GM12878 (cell line): ENCODE measurements at regions not wholly inside any gene's neighbourhood (a gene's known extent, or its start where the extent isn't known, plus 50 kb on each side); places are given as distances from the start of the nearest gene placed in this dataset.

ENCODE experiments used
- ATAC-seq: fragments of 200-7000 bp; cut with Tn5 transposase; 3 replicates; pipeline ENCODE4 v1.9.1; 2020; ENCODE audit warnings: mild to moderate bottlenecking, moderate library complexity
- BruUV-seq: library from RNA; stranded (reverse); fragments of 400-500 nt; replicated peaks from 2 replicates; lab custom pipeline; 2021; lab: Mats Ljungman, UMichigan
- CTCF ChIA-PET: fragments of 300-600 bp; sonication (Branson Sonifier 250); formaldehyde crosslinking; extraction: SDS; loops from one replicate; lab custom pipeline; 2021; ENCODE audit warnings: inconsistent platforms; lab: Yijun Ruan, JAX
- POLR2A ChIA-PET: fragments of 350-600 bp; formaldehyde crosslinking; extraction: SDS; loops from one replicate; lab custom pipeline; 2021; ENCODE audit warnings: inconsistent platforms; lab: Charles Lee
- RAD21 ChIA-PET: fragments of 300-600 bp; sonication (Branson Sonifier 250); formaldehyde crosslinking; loops from one replicate; lab custom pipeline; 2023; ENCODE audit warnings: antibody characterized with exemption; ENCODE audit not compliant: unreplicated experiment; lab: Charles Lee
- SMC1A ChIA-PET: fragments of 300-600 bp; sonication (Branson Sonifier 250); formaldehyde crosslinking; loops from one replicate; lab custom pipeline; 2023; ENCODE audit not compliant: unreplicated experiment, uncharacterized antibody; lab: Charles Lee
- DNase-seq: peaks from one replicate; pipeline ENCODE4 v3.0.0-alpha.2; 2011; ENCODE audit warnings: low read depth, low spot score
- FAIRE-seq: peaks from 3 replicates; lab custom pipeline; 2011; peaks lifted over from hg19 to GRCh38; lab: Jason Lieb, UNC
- H2AFZ ChIP-seq: 2 replicates; pipeline ENCODE4 v1.6.0; 2011; ENCODE audit warnings: low read depth, low read length, control low read depth; ENCODE audit not compliant: control insufficient read depth
- H3K27ac ChIP-seq: 2 replicates; pipeline ENCODE4 v1.5.1; 2011; ENCODE audit warnings: control low read depth; ENCODE audit not compliant: control insufficient read depth, insufficient read depth
- H3K27me3 ChIP-seq, 2 experiments: replicated peaks in 1 of 2; 2 replicates each; pipeline versions ENCODE4 v1.6.0 to v1.6.1; 2011; ENCODE audit warnings: low read length in 1 of 2; ENCODE audit not compliant: control insufficient read depth in 2 of 2, insufficient read depth in 2 of 2
- H3K36me3 ChIP-seq, 2 experiments: 2 replicates each; pipeline ENCODE4 v1.5.1; 2011; ENCODE audit warnings: low read length in 1 of 2; ENCODE audit not compliant: control insufficient read depth in 2 of 2, insufficient read depth in 2 of 2
- H3K4me1 ChIP-seq: 2 replicates; pipeline ENCODE4 v1.6.1; 2011; ENCODE audit warnings: mild to moderate bottlenecking, low read length, moderate library complexity, mixed read lengths; ENCODE audit not compliant: control insufficient read depth, insufficient read depth
- H3K4me2 ChIP-seq: 2 replicates; pipeline ENCODE4 v1.6.0; 2011; ENCODE audit warnings: control low read depth; ENCODE audit not compliant: control insufficient read depth, insufficient read depth
- H3K4me3 ChIP-seq: fragments of 200-600 bp; sonication (generic); 2 replicates; pipeline ENCODE4 v1.5.1; 2016
- H3K79me2 ChIP-seq: 2 replicates; pipeline ENCODE4 v1.6.0; 2011; ENCODE audit warnings: low read length; ENCODE audit not compliant: control insufficient read depth, insufficient read depth
- H3K9ac ChIP-seq: 2 replicates; pipeline ENCODE4 v1.8.0; 2011; ENCODE audit warnings: low read length, control low read depth, mixed read lengths; ENCODE audit not compliant: control insufficient read depth, insufficient read depth
- H3K9me3 ChIP-seq: replicated peaks from 3 replicates; pipeline ENCODE4 v1.5.1; 2011; ENCODE audit warnings: mild to moderate bottlenecking, low read length; ENCODE audit not compliant: control insufficient read depth, insufficient read depth
- H4K20me1 ChIP-seq: 2 replicates; pipeline ENCODE4 v1.6.0; 2011; ENCODE audit not compliant: control insufficient read depth, insufficient read depth
- BRCA1 ChIP-seq: IDR thresholded peaks from 2 replicates; pipeline ENCODE4 v1.6.1; 2011; ENCODE audit warnings: low read depth, low read length, improper control_type of control experiment
- CBX3 ChIP-seq: fragments of 200-600 bp; sonication (generic); IDR thresholded peaks from 2 replicates; pipeline ENCODE4 v1.6.1; 2016; ENCODE audit warnings: low read depth, borderline replicate concordance
- EGR1 ChIP-seq, 2 experiments: IDR thresholded peaks; 1 replicate in 1 of 2; 2 replicates in 1 of 2; pipeline ENCODE4 v1.6.1; 2011 to 2012; ENCODE audit warnings: low read depth in 2 of 2, low read length in 2 of 2, borderline replicate concordance in 1 of 2, mild to moderate bottlenecking in 1 of 2, moderate library complexity in 1 of 2
- ESRRA ChIP-seq: IDR thresholded peaks from 2 replicates; pipeline ENCODE4 v1.6.1; 2012; ENCODE audit warnings: mild to moderate bottlenecking, low read length, improper control_type of control experiment
- EZH2 ChIP-seq: IDR thresholded peaks from 2 replicates; pipeline ENCODE4 v1.6.1; 2012; ENCODE audit warnings: low read depth, mild to moderate bottlenecking, control low read depth, inconsistent platforms, low read length, borderline replicate concordance; ENCODE audit not compliant: control insufficient read depth
- JUND ChIP-seq: IDR thresholded peaks from 2 replicates; pipeline ENCODE4 v1.6.1; 2012; ENCODE audit warnings: low read depth, mild to moderate bottlenecking, low read length, improper control_type of control experiment, moderate library complexity
- RAD51 ChIP-seq: fragments of 450-650 bp; IDR thresholded peaks from 2 replicates; pipeline ENCODE4 v1.6.1; 2016; ENCODE audit warnings: moderate library complexity, mild to moderate bottlenecking, inconsistent platforms
- SREBF2 ChIP-seq: IDR thresholded peaks from 2 replicates; pipeline ENCODE4 v1.6.1; 2012; ENCODE audit warnings: mild to moderate bottlenecking, low read length
- SRF ChIP-seq, 2 experiments: IDR thresholded peaks; 2 replicates each; pipeline ENCODE4 v1.6.1; 2011; ENCODE audit warnings: low read depth in 2 of 2, low read length in 2 of 2, mild to moderate bottlenecking in 1 of 2, moderate library complexity in 1 of 2
- ZZZ3 ChIP-seq: IDR thresholded peaks from 2 replicates; pipeline ENCODE4 v1.6.1; 2011; ENCODE audit warnings: low read depth; ENCODE audit not compliant: control insufficient read depth, insufficient read length
- WGBS: methylation state at CpG from one replicate; pipeline ENCODE4 v1.1.6; 2016; ENCODE audit warnings: low lambda C conversion rate; ENCODE audit not compliant: insufficient replicate concordance, insufficient coverage; ENCODE audit errors: missing lambda C conversion rate; 5-methylcytosine and 5-hydroxymethylcytosine counted together
- in situ Hi-C: fragments of 300-500 bp; cut with MboI; formaldehyde crosslinking; loops from 9 replicates; pipeline ENCODE4 v1.14.3; 2018; ENCODE audit warnings: mixed read lengths
- intact Hi-C: fragments of 100-400 bp; cut with micrococcal nuclease; formaldehyde crosslinking; loops from one replicate; pipeline ENCODE4 v1.14.2; 2022; ENCODE audit not compliant: unreplicated experiment
- TF ChIP-seq, protein P1 (sequence below): fragments of 150-350 bp; IDR thresholded peaks from 2 replicates; pipeline ENCODE4 v1.6.1; 2014; ENCODE audit warnings: mild to moderate bottlenecking, low read depth, low read length

DNA sequence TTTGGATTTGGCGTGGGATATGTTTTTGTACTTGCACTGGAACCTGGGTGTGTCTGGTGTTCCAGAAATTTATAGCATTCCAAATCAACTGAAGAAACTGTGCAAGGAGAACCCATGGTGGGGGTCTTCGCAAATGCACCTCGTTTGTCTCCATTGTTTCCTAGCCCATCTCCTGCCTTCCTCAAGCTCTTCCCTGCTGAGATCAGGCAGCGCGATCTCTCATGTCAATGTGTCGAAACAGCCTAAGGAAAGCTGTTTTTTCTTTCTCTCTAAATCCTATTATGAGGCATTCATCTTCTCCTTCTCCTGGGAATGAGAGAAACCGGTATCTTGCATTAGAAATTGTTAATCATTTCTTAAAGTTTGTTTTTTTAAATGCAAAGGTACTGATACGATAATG is 131.0 kb downstream of the KLF5 start:
- no peaks in the 10 kb centered on the region for H3K4me1 ChIP-seq
- H3K4me2 ChIP-seq = no peak overlapping the region
- no peaks in the 10 kb centered on the region for H4K20me1 ChIP-seq
- BruUV-seq = no TSS peak
- ATAC-seq (no peak), DNase-seq (no peak), FAIRE-seq (no peak)
- no peaks in the 10 kb centered on the region for H3K36me3 ChIP-seq
- no peak for TF ChIP-seq ZZZ3
- no peak for TF ChIP-seq CBX3
- TF ChIP-seq EZH2 = no peak
- TF ChIP-seq, protein P1, sequence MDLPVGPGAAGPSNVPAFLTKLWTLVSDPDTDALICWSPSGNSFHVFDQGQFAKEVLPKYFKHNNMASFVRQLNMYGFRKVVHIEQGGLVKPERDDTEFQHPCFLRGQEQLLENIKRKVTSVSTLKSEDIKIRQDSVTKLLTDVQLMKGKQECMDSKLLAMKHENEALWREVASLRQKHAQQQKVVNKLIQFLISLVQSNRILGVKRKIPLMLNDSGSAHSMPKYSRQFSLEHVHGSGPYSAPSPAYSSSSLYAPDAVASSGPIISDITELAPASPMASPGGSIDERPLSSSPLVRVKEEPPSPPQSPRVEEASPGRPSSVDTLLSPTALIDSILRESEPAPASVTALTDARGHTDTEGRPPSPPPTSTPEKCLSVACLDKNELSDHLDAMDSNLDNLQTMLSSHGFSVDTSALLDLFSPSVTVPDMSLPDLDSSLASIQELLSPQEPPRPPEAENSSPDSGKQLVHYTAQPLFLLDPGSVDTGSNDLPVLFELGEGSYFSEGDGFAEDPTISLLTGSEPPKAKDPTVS = no peak
- no peak for TF ChIP-seq RAD51
- no peak for TF ChIP-seq SREBF2
- no peak for TF ChIP-seq EGR1 (IDR thresholded peaks at IDR 0.05; ENCODE audit: borderline replicate concordance in 1 of 2, low read depth in 2 of 2, low read length in 2 of 2)
- no peak for TF ChIP-seq ESRRA
- no peak for TF ChIP-seq SRF (IDR thresholded peaks at IDR 0.05; ENCODE audit: low read depth in 2 of 2, low read length in 2 of 2)
- no peak for TF ChIP-seq JUND
- no peak for TF ChIP-seq BRCA1
- POLR2A ChIA-PET = no interaction called here
- 60% methylated on average over 8 of the region's 8 CpGs for WGBS
- CTCF ChIA-PET = no interaction called here
- H3K4me3 ChIP-seq = no peak overlapping the region
- H3K79me2 ChIP-seq = no peaks in the 10 kb centered on the region
- SMC1A ChIA-PET = interaction anchor here (1.4 kb wide), 1 partner anchor 16 kb away, joined by 3 read pairs; no protein-coding TSS in a partner anchor
- H3K9ac ChIP-seq = no peak overlapping the region
- in situ Hi-C loops = no loop called here
- H2AFZ ChIP-seq = no peak overlapping the region
- no peaks in the 10 kb centered on the region for H3K27me3 ChIP-seq
- no peaks in the 10 kb centered on the region for H3K9me3 ChIP-seq
- H3K27ac ChIP-seq = no peak overlapping the region
- intact Hi-C loops = no loop called here
- RAD21 ChIA-PET = interaction anchor here (0.5 kb wide), 2 partner anchors 11 to 422 kb away, joined by 3 read pairs; no protein-coding TSS in a partner anchor
